ENCODE measurements at regions not wholly inside any gene's neighbourhood (a gene's known extent, or its start where the extent isn't known, plus 50 kb on each side); places are given as distances from the start of the nearest gene placed in this dataset.

- H3K4me3 ChIP-seq (ENCODE audit: low read depth, low read length), result no peak overlapping the region
- no peak for TF ChIP-seq CTCF (IDR thresholded peaks at IDR 0.05; ENCODE audit: borderline replicate concordance, insufficient read depth, low read depth, low read length)
Measured at GRCh38 chr15:96038650-96039049, 291.9 kb upstream of the NR2F2 start.

GRCh38 chr15:96041982-96042733 lies 288.3 kb upstream of the NR2F2 start:
- no peak overlapping the region for H3K4me3 ChIP-seq (ENCODE audit: low read depth, low read length)
- no peak for TF ChIP-seq CTCF (IDR thresholded peaks at IDR 0.05; ENCODE audit: borderline replicate concordance, insufficient read depth, low read depth, low read length)

DNA sequence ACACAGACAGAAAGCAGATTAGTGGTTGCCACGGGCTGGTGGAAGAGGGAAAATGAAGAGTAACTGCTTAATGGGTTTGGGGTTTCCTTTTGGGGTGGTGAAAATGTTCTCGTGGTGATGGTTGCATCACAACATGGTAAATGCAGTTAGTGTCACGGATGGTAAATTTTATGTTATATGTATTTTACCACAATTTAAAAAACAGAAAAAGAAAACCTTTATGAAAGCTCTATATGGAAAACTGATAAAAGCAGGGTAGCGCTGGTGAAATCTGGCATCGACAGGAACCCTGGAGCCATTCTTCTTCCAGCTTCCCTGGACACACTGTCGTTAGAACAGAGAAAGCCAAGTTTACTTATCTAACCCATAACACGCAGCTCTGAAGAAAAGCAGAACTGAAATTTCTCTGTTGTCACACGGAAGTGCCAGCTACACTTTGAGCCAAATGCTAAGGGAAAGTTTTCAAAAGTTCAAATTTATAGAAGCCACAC lies 287.7 kb upstream of the NR2F2 start:
- no peak for TF ChIP-seq CTCF (IDR thresholded peaks at IDR 0.05; ENCODE audit: borderline replicate concordance, insufficient read depth, low read depth, low read length)
- H3K4me3 ChIP-seq (ENCODE audit: low read depth, low read length), result no peak overlapping the region

- H3K4me3 ChIP-seq (ENCODE audit: low read depth, low read length), result no peak overlapping the region
- no peak for TF ChIP-seq CTCF (IDR thresholded peaks at IDR 0.05; ENCODE audit: borderline replicate concordance, insufficient read depth, low read depth, low read length)
Measured at GRCh38 chr15:96043591-96044171, 286.8 kb upstream of the NR2F2 start.

- H3K4me3 ChIP-seq (ENCODE audit: low read depth, low read length), result no peak overlapping the region
- TF ChIP-seq CTCF (IDR thresholded peaks at IDR 0.05; ENCODE audit: borderline replicate concordance, insufficient read depth, low read depth, low read length), result no peak
Measured at GRCh38 chr15:96046620-96047240, 283.8 kb upstream of the NR2F2 start.

GRCh38 chr15:96047255-96047931 lies 283.1 kb upstream of the NR2F2 start:
- no peak for TF ChIP-seq CTCF (IDR thresholded peaks at IDR 0.05; ENCODE audit: borderline replicate concordance, insufficient read depth, low read depth, low read length)
- no peak overlapping the region for H3K4me3 ChIP-seq (ENCODE audit: low read depth, low read length)
